Hepatocyte (in vitro differentiated cells): ENCODE measurements at regions not wholly inside any gene's neighbourhood (a gene's known extent, or its start where the extent isn't known, plus 50 kb on each side); places are given as distances from the start of the nearest gene placed in this dataset.
A peak's percentile ranks its signal among the peaks of the same experiment; 100 is the strongest.

Source experiments
- DNase-seq: peaks from one replicate; pipeline ENCODE4 v3.0.0-alpha.2; 2016; ENCODE audit warnings: low spot score
- H2AFZ ChIP-seq: fragments of 200-600 bp; sonication (generic); 2 replicates; pipeline ENCODE4 v1.6.0; 2016; ENCODE audit warnings: antibody characterized with exemption, mild to moderate bottlenecking
- H3K27ac ChIP-seq: fragments of 200-600 bp; sonication (generic); 2 replicates; pipeline ENCODE4 v1.5.1; 2016; ENCODE audit warnings: mild to moderate bottlenecking
- H3K27me3 ChIP-seq: fragments of 200-600 bp; sonication (generic); 2 replicates; pipeline ENCODE4 v1.6.1; 2016
- H3K36me3 ChIP-seq: fragments of 200-600 bp; sonication (generic); replicated peaks from 2 replicates; pipeline ENCODE4 v1.5.1; 2016; ENCODE audit warnings: low read depth; ENCODE audit not compliant: insufficient read depth
- H3K4me1 ChIP-seq: fragments of 200-600 bp; sonication (generic); 2 replicates; pipeline ENCODE4 v1.5.1; 2016; ENCODE audit warnings: mild to moderate bottlenecking, moderate library complexity; ENCODE audit not compliant: insufficient read depth
- H3K4me2 ChIP-seq: fragments of 200-600 bp; sonication (generic); 2 replicates; pipeline ENCODE4 v1.6.0; 2016
- H3K4me3 ChIP-seq: fragments of 200-600 bp; sonication (generic); 2 replicates; pipeline ENCODE4 v1.5.1; 2016; ENCODE audit warnings: mild to moderate bottlenecking
- H3K79me2 ChIP-seq: fragments of 200-600 bp; sonication (generic); 2 replicates; pipeline ENCODE4 v1.6.0; 2017; ENCODE audit warnings: mild to moderate bottlenecking
- H3K9me2 ChIP-seq: fragments of 200-600 bp; sonication (generic); replicated peaks from 2 replicates; pipeline ENCODE4 v1.6.0; 2017; ENCODE audit warnings: mild to moderate bottlenecking; ENCODE audit not compliant: insufficient read depth
- H3K9me3 ChIP-seq: fragments of 200-600 bp; sonication (generic); 2 replicates; pipeline ENCODE4 v1.5.1; 2016; ENCODE audit warnings: low read depth, mild to moderate bottlenecking
- H4K20me1 ChIP-seq: fragments of 200-600 bp; sonication (generic); 2 replicates; pipeline ENCODE4 v1.6.0; 2016; ENCODE audit warnings: mild to moderate bottlenecking; ENCODE audit not compliant: insufficient read depth, poor library complexity, severe bottlenecking
- EZH2 ChIP-seq: fragments of 200-600 bp; sonication (generic); IDR thresholded peaks from 2 replicates; pipeline ENCODE4 v1.6.1; 2016; ENCODE audit warnings: antibody characterized with exemption, mild to moderate bottlenecking, borderline replicate concordance
- EZH2phosphoT487 ChIP-seq: fragments of 200-600 bp; sonication (generic); IDR thresholded peaks from one replicate; pipeline ENCODE4 v1.6.1; 2018; ENCODE audit warnings: antibody characterized with exemption, mild to moderate bottlenecking, low read depth, moderate library complexity; ENCODE audit not compliant: unreplicated experiment, severe bottlenecking
- WGBS: methylation state at CpG from one replicate; pipeline ENCODE4 v1.1.6; 2016; ENCODE audit warnings: low lambda C conversion rate; ENCODE audit errors: missing lambda C conversion rate; 5-methylcytosine and 5-hydroxymethylcytosine counted together
- TF ChIP-seq, protein P1 (sequence below): fragments of 200-600 bp; sonication (generic); IDR thresholded peaks from 2 replicates; pipeline ENCODE4 v1.5.1; 2016; ENCODE audit warnings: antibody characterized with exemption, mild to moderate bottlenecking; ENCODE audit not compliant: poor library complexity

GRCh38 chr9:20186231-20186630 is 397.4 kb upstream of the SLC24A2 start:
- H3K4me3 ChIP-seq, result no peak overlapping the region
- no peaks in the 10 kb centered on the region for H3K36me3 ChIP-seq
- no peak overlapping the region for H2AFZ ChIP-seq
- 63% methylated on average over 3 of the region's 3 CpGs for WGBS
- no peaks in the 10 kb centered on the region for H4K20me1 ChIP-seq
- H3K9me2 ChIP-seq, result no peaks in the 10 kb centered on the region
- no peaks in the 10 kb centered on the region for H3K9me3 ChIP-seq
- no peaks in the 10 kb centered on the region for H3K4me1 ChIP-seq
- TF ChIP-seq, protein P1, sequence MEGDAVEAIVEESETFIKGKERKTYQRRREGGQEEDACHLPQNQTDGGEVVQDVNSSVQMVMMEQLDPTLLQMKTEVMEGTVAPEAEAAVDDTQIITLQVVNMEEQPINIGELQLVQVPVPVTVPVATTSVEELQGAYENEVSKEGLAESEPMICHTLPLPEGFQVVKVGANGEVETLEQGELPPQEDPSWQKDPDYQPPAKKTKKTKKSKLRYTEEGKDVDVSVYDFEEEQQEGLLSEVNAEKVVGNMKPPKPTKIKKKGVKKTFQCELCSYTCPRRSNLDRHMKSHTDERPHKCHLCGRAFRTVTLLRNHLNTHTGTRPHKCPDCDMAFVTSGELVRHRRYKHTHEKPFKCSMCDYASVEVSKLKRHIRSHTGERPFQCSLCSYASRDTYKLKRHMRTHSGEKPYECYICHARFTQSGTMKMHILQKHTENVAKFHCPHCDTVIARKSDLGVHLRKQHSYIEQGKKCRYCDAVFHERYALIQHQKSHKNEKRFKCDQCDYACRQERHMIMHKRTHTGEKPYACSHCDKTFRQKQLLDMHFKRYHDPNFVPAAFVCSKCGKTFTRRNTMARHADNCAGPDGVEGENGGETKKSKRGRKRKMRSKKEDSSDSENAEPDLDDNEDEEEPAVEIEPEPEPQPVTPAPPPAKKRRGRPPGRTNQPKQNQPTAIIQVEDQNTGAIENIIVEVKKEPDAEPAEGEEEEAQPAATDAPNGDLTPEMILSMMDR, result no peak
- TF ChIP-seq EZH2, result no peak
- no peak for DNase-seq
- no peaks in the 10 kb centered on the region for H3K79me2 ChIP-seq
- no peak overlapping the region for H3K4me2 ChIP-seq
- H3K27ac ChIP-seq, result no peak overlapping the region
- H3K27me3 ChIP-seq, result no peaks in the 10 kb centered on the region

DNA sequence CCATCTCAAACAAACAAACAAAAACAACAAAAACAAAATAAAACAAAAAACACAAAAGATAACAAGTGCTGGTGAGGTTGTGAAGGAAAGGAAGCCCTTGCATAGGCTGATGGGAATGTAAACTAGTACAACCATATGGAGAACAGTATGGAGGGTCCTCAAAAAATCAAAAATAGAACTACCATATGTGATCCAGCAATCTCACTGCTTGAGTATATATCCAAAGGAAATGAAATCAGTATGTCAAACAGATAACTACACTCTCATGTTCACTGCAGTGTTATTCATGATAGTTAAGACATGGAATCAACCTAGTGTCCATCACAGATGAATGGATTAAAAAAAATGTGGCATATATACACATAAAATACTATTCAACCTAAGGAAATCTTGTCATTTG is 395.7 kb upstream of the SLC24A2 start:
- Histone ChIP-seq H3K4me1 (no peaks in the 10 kb centered on the region), H3K9me3 (no peaks in the 10 kb centered on the region), H3K36me3 (no peaks in the 10 kb centered on the region), H2AFZ (no peak overlapping the region), H3K27me3 (no peaks in the 10 kb centered on the region), H4K20me1 (no peaks in the 10 kb centered on the region), H3K27ac (no peak overlapping the region), H3K79me2 (no peaks in the 10 kb centered on the region), H3K4me3 (no peak overlapping the region), H3K4me2 (no peak overlapping the region), H3K9me2 (no peaks in the 10 kb centered on the region)
- TF ChIP-seq, protein P1, result no peak
- TF ChIP-seq EZH2phosphoT487 (no peak), EZH2 (no peak)
- no peak for DNase-seq

DNA sequence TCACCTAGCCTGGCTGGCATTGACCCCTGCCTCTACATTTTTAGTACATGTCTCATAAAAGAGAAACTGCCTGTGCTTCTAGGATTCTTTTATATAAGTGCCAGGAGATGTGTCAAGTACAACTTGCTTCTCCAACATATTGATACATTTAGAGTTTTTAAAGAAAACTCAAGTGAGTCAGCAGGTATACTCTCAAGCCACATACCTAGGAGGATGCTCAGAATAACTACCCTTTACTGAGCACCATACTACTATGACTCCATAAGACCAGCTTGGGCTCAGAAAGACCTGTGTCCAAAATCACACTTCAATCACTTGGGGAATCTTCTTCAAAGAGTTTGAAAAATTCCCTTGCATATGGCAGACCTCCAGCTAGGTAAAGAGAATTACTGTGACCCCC is 389.8 kb upstream of the SLC24A2 start:
- Histone ChIP-seq H3K36me3 (no peaks in the 10 kb centered on the region), H3K79me2 (no peaks in the 10 kb centered on the region), H3K27me3 (no peaks in the 10 kb centered on the region), H2AFZ (peak overlapping the region; percentile 7), H3K4me2 (no peak overlapping the region), H3K4me3 (no peak overlapping the region), H3K9me3 (no peaks in the 10 kb centered on the region), H3K27ac (no peak overlapping the region), H3K9me2 (no peaks in the 10 kb centered on the region), H3K4me1 (no peaks in the 10 kb centered on the region), H4K20me1 (no peaks in the 10 kb centered on the region)
- TF ChIP-seq, protein P1, result no peak
- no peak for TF ChIP-seq EZH2phosphoT487
- TF ChIP-seq EZH2, result no peak
- DNase-seq, result no peak

GRCh38 chr9:20178197-20178596 is 389.4 kb upstream of the SLC24A2 start:
- H3K9me2 ChIP-seq, result no peaks in the 10 kb centered on the region
- no peak for DNase-seq
- no peak overlapping the region for H3K27ac ChIP-seq
- H3K9me3 ChIP-seq, result no peaks in the 10 kb centered on the region
- no peak overlapping the region for H3K4me3 ChIP-seq
- H3K4me1 ChIP-seq, result no peaks in the 10 kb centered on the region
- WGBS, result 29% methylated on average over 1 of the region's 1 CpG
- H2AFZ ChIP-seq, result peak overlapping the region; percentile 7
- TF ChIP-seq EZH2phosphoT487 (no peak), EZH2 (no peak)
- TF ChIP-seq, protein P1, result no peak
- H3K36me3 ChIP-seq, result no peaks in the 10 kb centered on the region
- no peaks in the 10 kb centered on the region for H3K79me2 ChIP-seq
- H3K4me2 ChIP-seq, result no peak overlapping the region
- H4K20me1 ChIP-seq, result no peaks in the 10 kb centered on the region
- H3K27me3 ChIP-seq, result no peaks in the 10 kb centered on the region
